OCI-LY7 (cell line): ENCODE measurements at regions not wholly inside any gene's neighbourhood (a gene's known extent, or its start where the extent isn't known, plus 50 kb on each side); places are given as distances from the start of the nearest gene placed in this dataset.

ENCODE experiments used
- CTCF ChIP-seq: fragments of 200-600 bp; sonication (generic); conservative IDR thresholded peaks from 2 replicates; pipeline ENCODE4 v1.5.1; 2014; ENCODE audit warnings: mild to moderate bottlenecking, antibody characterized with exemption, low read length, moderate library complexity, mixed read lengths
- EZH2phosphoT487 ChIP-seq: fragments of 200-600 bp; sonication (generic); IDR thresholded peaks from 2 replicates; pipeline ENCODE4 v1.6.1; 2018; ENCODE audit warnings: low read depth, borderline replicate concordance, mild to moderate bottlenecking, mixed run types, antibody characterized with exemption, low read length, moderate library complexity, mixed read lengths

GRCh38 chr3:154779571-154779970 is 300.5 kb upstream of the MME start:
- TF ChIP-seq CTCF: no peak
- TF ChIP-seq EZH2phosphoT487: no peak
